Astrocyte (in vitro differentiated cells and primary cell): ENCODE measurements at regions not wholly inside any gene's neighbourhood (a gene's known extent, or its start where the extent isn't known, plus 50 kb on each side); places are given as distances from the start of the nearest gene placed in this dataset.

ENCODE experiments used
- DNase-seq: peaks from one replicate; pipeline ENCODE4 v3.0.0-alpha.2; 2010; ENCODE audit warnings: low read depth
- FAIRE-seq: peaks from 2 replicates; lab custom pipeline; 2011; peaks lifted over from hg19 to GRCh38; lab: Jason Lieb, UNC
- H2AFZ ChIP-seq: 2 replicates; pipeline ENCODE4 v1.6.0; 2012; ENCODE audit warnings: low read depth, low read length, inconsistent platforms
- H3K27ac ChIP-seq: 2 replicates; pipeline ENCODE4 v1.5.1; 2011; ENCODE audit warnings: low read depth, low read length, inconsistent platforms
- H3K27me3 ChIP-seq: 2 replicates; pipeline ENCODE4 v1.6.0; 2011; ENCODE audit warnings: low read length, inconsistent platforms; ENCODE audit not compliant: insufficient read depth
- H3K36me3 ChIP-seq: 2 replicates; pipeline ENCODE4 v1.5.1; 2011; ENCODE audit warnings: low read length, inconsistent platforms; ENCODE audit not compliant: insufficient read depth
- H3K4me1 ChIP-seq: 2 replicates; pipeline ENCODE4 v1.5.1; 2011; ENCODE audit warnings: low read length, inconsistent platforms; ENCODE audit not compliant: insufficient read depth
- H3K4me2 ChIP-seq: 2 replicates; pipeline ENCODE4 v1.6.0; 2012; ENCODE audit warnings: low read length, inconsistent platforms
- H3K4me3 ChIP-seq: 2 replicates; pipeline ENCODE4 v1.5.1; 2011; ENCODE audit warnings: low read depth, mild to moderate bottlenecking, low read length, inconsistent platforms; ENCODE audit not compliant: insufficient read depth
- H3K79me2 ChIP-seq: 2 replicates; pipeline ENCODE4 v1.6.0; 2012; ENCODE audit warnings: mild to moderate bottlenecking, low read length, inconsistent platforms; ENCODE audit not compliant: insufficient read depth
- H3K9ac ChIP-seq: 2 replicates; pipeline ENCODE4 v1.6.0; 2012; ENCODE audit warnings: mild to moderate bottlenecking, low read length, inconsistent platforms
- H3K9me3 ChIP-seq: 2 replicates; pipeline ENCODE4 v1.5.1; 2012; ENCODE audit warnings: low read depth, mild to moderate bottlenecking, low read length, inconsistent platforms; ENCODE audit not compliant: insufficient read depth
- H4K20me1 ChIP-seq: 2 replicates; pipeline ENCODE4 v1.6.0; 2012; ENCODE audit warnings: low read length, inconsistent platforms; ENCODE audit not compliant: insufficient read depth
- H3K27ac Mint-ChIP-seq: one replicate; pipeline ENCODE4 v1.8.0; 2021; ENCODE audit warnings: mild to moderate bottlenecking, mixed read lengths; ENCODE audit not compliant: unreplicated experiment
- H3K27me3 Mint-ChIP-seq: one replicate; pipeline ENCODE4 v1.8.0; 2021; ENCODE audit warnings: low read depth, mixed read lengths; ENCODE audit not compliant: unreplicated experiment
- H3K36me3 Mint-ChIP-seq: one replicate; pipeline ENCODE4 v1.8.0; 2021; ENCODE audit warnings: low read depth, mixed read lengths; ENCODE audit not compliant: unreplicated experiment
- H3K4me1 Mint-ChIP-seq: one replicate; pipeline ENCODE4 v1.8.0; 2021; ENCODE audit warnings: low read depth, mixed read lengths; ENCODE audit not compliant: unreplicated experiment
- H3K4me3 Mint-ChIP-seq: one replicate; pipeline ENCODE4 v1.8.0; 2021; ENCODE audit warnings: mild to moderate bottlenecking, moderate library complexity, mixed read lengths; ENCODE audit not compliant: unreplicated experiment
- H3K9me3 Mint-ChIP-seq: one replicate; pipeline ENCODE4 v1.8.0; 2021; ENCODE audit warnings: mild to moderate bottlenecking, mixed read lengths; ENCODE audit not compliant: unreplicated experiment
- CTCF ChIP-seq: IDR thresholded peaks from 2 replicates; pipeline ENCODE4 v1.5.1; 2011; ENCODE audit warnings: low read depth, mild to moderate bottlenecking, inconsistent platforms, low read length, moderate library complexity; ENCODE audit not compliant: insufficient read depth
- EZH2 ChIP-seq: IDR thresholded peaks from 2 replicates; pipeline ENCODE4 v1.6.1; 2012; ENCODE audit warnings: mild to moderate bottlenecking, low read length, inconsistent platforms; ENCODE audit not compliant: insufficient read depth

GRCh38 chr3:70570584-70570983 is 258.1 kb upstream of the MDFIC2 start:
- no peaks in the 10 kb centered on the region for H3K4me1 ChIP-seq
- no peaks in the 10 kb centered on the region for H3K36me3 ChIP-seq
- H3K4me3 Mint-ChIP-seq: no peak overlapping the region
- H3K27ac ChIP-seq: no peak overlapping the region
- H3K27me3 ChIP-seq: peaks cover 3% of the 10 kb centered on the region
- no peak overlapping the region for H3K27ac Mint-ChIP-seq
- no peak overlapping the region for H3K4me2 ChIP-seq
- peaks cover 2% of the 10 kb centered on the region for H3K36me3 Mint-ChIP-seq
- H4K20me1 ChIP-seq: no peaks in the 10 kb centered on the region
- no peak for TF ChIP-seq EZH2
- no peak for TF ChIP-seq CTCF
- H2AFZ ChIP-seq: no peak overlapping the region
- no peaks in the 10 kb centered on the region for H3K27me3 Mint-ChIP-seq
- H3K4me1 Mint-ChIP-seq: no peaks in the 10 kb centered on the region
- no peaks in the 10 kb centered on the region for H3K79me2 ChIP-seq
- H3K9me3 Mint-ChIP-seq: no peaks in the 10 kb centered on the region
- H3K4me3 ChIP-seq: no peak overlapping the region
- no peak for DNase-seq
- FAIRE-seq: no peak
- no peaks in the 10 kb centered on the region for H3K9me3 ChIP-seq
- no peak overlapping the region for H3K9ac ChIP-seq

- H2AFZ ChIP-seq: no peak overlapping the region
- H3K4me1 Mint-ChIP-seq: no peaks in the 10 kb centered on the region
Observed at GRCh38 chr3:70568626-70569025, 256.2 kb upstream of the MDFIC2 start.

More at GRCh38 chr3:70568626-70569025, 256.2 kb upstream of the MDFIC2 start:
- Histone ChIP-seq H3K79me2 (no peaks in the 10 kb centered on the region), H3K36me3 (no peaks in the 10 kb centered on the region), H3K4me1 (no peaks in the 10 kb centered on the region), H3K27ac (no peak overlapping the region), H3K27me3 (peaks cover 3% of the 10 kb centered on the region), H3K4me2 (no peak overlapping the region), H3K9me3 (no peaks in the 10 kb centered on the region), H3K4me3 (no peak overlapping the region), H4K20me1 (no peaks in the 10 kb centered on the region), H3K9ac (no peak overlapping the region)
- H3K27me3 Mint-ChIP-seq: no peaks in the 10 kb centered on the region
- no peaks in the 10 kb centered on the region for H3K9me3 Mint-ChIP-seq
- FAIRE-seq (no peak), DNase-seq (no peak)
- H3K4me3 Mint-ChIP-seq: no peak overlapping the region
- peaks cover 2% of the 10 kb centered on the region for H3K36me3 Mint-ChIP-seq
- no peak for TF ChIP-seq EZH2
- no peak for TF ChIP-seq CTCF
- no peak overlapping the region for H3K27ac Mint-ChIP-seq
